Right lobe of liver (tissue), 4 donors: ENCODE measurements at regions not wholly inside any gene's neighbourhood (a gene's known extent, or its start where the extent isn't known, plus 50 kb on each side); places are given as distances from the start of the nearest gene placed in this dataset.

ENCODE experiments used
- CTCF ChIP-seq, 4 donors: fragments of 200-600 bp in 3 of 4; fragments of 450-650 bp in 1 of 4; IDR thresholded peaks; one replicate each; pipeline versions ENCODE4 v1.5.1 to v1.8.0; 2016 to 2022; ENCODE audit warnings: antibody characterized with exemption in 4 of 4, mild to moderate bottlenecking in 2 of 4
- POLR2A ChIP-seq: fragments of 450-650 bp; IDR thresholded peaks from one replicate; pipeline ENCODE4 v1.6.1; 2017; ENCODE audit warnings: antibody characterized with exemption, mild to moderate bottlenecking
- donor health status: DM: no; HTN: no; CAD: no.
- donor health status: DM: no; HTN: no; CAD: no.
- donor health status: DM: no; HTN: yes; CAD: no.

DNA sequence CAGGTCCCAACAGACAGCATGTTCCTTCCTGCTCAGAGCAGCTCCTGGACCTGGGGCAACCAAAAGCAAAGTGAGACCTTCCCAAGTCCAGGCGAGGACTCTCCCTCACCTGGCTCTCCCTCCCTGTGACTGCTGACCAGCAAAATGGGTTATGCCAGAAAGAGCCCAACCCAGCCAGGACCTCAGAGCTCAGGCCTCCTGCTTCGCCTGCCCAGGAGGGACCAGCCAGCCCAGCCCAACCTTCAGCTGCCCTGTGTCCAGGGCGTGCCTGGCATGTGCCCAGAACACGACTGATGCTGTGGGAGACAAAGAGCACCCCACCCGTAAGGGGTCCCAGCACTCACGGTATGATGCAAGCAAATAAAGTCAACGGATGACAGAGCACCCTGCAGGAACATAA is 74.0 kb upstream of the CST7 start:
- TF ChIP-seq CTCF (IDR thresholded peaks at IDR 0.05) = no peak
- TF ChIP-seq POLR2A = no peak
